Ishikawa (cell line): ENCODE measurements at regions not wholly inside any gene's neighbourhood (a gene's known extent, or its start where the extent isn't known, plus 50 kb on each side); places are given as distances from the start of the nearest gene placed in this dataset.

ENCODE experiments used
- CEBPB ChIP-seq: IDR thresholded peaks from 2 replicates; pipeline ENCODE4 v1.6.1; 2012
- CREB1 ChIP-seq: IDR thresholded peaks from 2 replicates; pipeline ENCODE4 v1.6.1; 2012; ENCODE audit warnings: low read depth
- EGR1 ChIP-seq: IDR thresholded peaks from 2 replicates; pipeline ENCODE4 v1.6.1; 2012
- EP300 ChIP-seq: IDR thresholded peaks from 2 replicates; pipeline ENCODE4 v1.6.1; 2012; ENCODE audit warnings: borderline replicate concordance
- FOXM1 ChIP-seq: IDR thresholded peaks from 2 replicates; pipeline ENCODE4 v1.6.1; 2012; ENCODE audit warnings: low read depth, borderline replicate concordance
- NFIC ChIP-seq: IDR thresholded peaks from 2 replicates; pipeline ENCODE4 v1.6.1; 2012
- RAD21 ChIP-seq: IDR thresholded peaks from 2 replicates; pipeline ENCODE4 v1.6.1; 2012; ENCODE audit warnings: low read depth
- TAF1 ChIP-seq: IDR thresholded peaks from 2 replicates; pipeline ENCODE4 v1.6.1; 2012; ENCODE audit warnings: low read depth, mild to moderate bottlenecking
- TCF12 ChIP-seq: IDR thresholded peaks from 2 replicates; pipeline ENCODE4 v1.6.1; 2012; ENCODE audit warnings: low read depth
- TEAD4 ChIP-seq: IDR thresholded peaks from 2 replicates; pipeline ENCODE4 v1.6.1; 2012
- YY1 ChIP-seq: IDR thresholded peaks from 2 replicates; pipeline ENCODE4 v1.6.1; 2012; ENCODE audit warnings: low read depth
- ZBTB7A ChIP-seq: IDR thresholded peaks from 2 replicates; pipeline ENCODE4 v1.6.1; 2012; ENCODE audit warnings: low read depth
- TF ChIP-seq, protein P1 (sequence below): IDR thresholded peaks from 2 replicates; pipeline ENCODE4 v1.6.1; 2012
- TF ChIP-seq, protein P2 (sequence below): IDR thresholded peaks from 2 replicates; pipeline ENCODE4 v1.6.1; 2012
- TF ChIP-seq, protein P3 (sequence below): IDR thresholded peaks from 2 replicates; pipeline ENCODE4 v1.6.1; 2012; ENCODE audit warnings: low read depth, mild to moderate bottlenecking

DNA sequence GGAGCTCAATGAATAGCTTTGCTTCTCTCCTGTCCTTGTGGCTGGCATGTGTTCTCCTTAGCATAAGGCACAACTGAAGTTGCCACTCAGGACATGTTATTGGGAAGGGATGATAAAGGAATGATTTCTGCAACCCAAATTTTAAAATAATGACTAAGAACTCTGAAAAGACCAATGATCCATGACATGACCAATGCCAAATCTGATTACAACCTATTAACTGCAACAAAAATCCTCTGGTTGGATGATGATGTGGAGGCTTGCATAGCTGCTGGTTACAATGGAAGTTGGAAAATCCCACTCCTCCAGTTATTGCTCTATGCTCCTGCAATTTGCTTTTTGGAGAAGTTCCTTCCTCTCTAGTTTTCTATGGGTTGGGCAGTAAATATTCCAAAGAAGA, 63.4 kb upstream of the FBXL4 start:
- no peak for TF ChIP-seq EP300
- no peak for TF ChIP-seq CREB1
- TF ChIP-seq, protein P1, sequence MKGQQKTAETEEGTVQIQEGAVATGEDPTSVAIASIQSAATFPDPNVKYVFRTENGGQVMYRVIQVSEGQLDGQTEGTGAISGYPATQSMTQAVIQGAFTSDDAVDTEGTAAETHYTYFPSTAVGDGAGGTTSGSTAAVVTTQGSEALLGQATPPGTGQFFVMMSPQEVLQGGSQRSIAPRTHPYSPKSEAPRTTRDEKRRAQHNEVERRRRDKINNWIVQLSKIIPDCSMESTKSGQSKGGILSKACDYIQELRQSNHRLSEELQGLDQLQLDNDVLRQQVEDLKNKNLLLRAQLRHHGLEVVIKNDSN, result no peak
- no peak for TF ChIP-seq TCF12
- TF ChIP-seq CEBPB, result no peak
- no peak for TF ChIP-seq TAF1
- TF ChIP-seq ZBTB7A, result no peak
- no peak for TF ChIP-seq YY1
- no peak for TF ChIP-seq TEAD4
- TF ChIP-seq EGR1, result no peak
- no peak for TF ChIP-seq NFIC
- TF ChIP-seq, protein P2, sequence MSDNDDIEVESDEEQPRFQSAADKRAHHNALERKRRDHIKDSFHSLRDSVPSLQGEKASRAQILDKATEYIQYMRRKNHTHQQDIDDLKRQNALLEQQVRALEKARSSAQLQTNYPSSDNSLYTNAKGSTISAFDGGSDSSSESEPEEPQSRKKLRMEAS, result no peak
- TF ChIP-seq FOXM1, result no peak
- TF ChIP-seq, protein P3, sequence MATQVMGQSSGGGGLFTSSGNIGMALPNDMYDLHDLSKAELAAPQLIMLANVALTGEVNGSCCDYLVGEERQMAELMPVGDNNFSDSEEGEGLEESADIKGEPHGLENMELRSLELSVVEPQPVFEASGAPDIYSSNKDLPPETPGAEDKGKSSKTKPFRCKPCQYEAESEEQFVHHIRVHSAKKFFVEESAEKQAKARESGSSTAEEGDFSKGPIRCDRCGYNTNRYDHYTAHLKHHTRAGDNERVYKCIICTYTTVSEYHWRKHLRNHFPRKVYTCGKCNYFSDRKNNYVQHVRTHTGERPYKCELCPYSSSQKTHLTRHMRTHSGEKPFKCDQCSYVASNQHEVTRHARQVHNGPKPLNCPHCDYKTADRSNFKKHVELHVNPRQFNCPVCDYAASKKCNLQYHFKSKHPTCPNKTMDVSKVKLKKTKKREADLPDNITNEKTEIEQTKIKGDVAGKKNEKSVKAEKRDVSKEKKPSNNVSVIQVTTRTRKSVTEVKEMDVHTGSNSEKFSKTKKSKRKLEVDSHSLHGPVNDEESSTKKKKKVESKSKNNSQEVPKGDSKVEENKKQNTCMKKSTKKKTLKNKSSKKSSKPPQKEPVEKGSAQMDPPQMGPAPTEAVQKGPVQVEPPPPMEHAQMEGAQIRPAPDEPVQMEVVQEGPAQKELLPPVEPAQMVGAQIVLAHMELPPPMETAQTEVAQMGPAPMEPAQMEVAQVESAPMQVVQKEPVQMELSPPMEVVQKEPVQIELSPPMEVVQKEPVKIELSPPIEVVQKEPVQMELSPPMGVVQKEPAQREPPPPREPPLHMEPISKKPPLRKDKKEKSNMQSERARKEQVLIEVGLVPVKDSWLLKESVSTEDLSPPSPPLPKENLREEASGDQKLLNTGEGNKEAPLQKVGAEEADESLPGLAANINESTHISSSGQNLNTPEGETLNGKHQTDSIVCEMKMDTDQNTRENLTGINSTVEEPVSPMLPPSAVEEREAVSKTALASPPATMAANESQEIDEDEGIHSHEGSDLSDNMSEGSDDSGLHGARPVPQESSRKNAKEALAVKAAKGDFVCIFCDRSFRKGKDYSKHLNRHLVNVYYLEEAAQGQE, result no peak
- no peak for TF ChIP-seq RAD21

DNA sequence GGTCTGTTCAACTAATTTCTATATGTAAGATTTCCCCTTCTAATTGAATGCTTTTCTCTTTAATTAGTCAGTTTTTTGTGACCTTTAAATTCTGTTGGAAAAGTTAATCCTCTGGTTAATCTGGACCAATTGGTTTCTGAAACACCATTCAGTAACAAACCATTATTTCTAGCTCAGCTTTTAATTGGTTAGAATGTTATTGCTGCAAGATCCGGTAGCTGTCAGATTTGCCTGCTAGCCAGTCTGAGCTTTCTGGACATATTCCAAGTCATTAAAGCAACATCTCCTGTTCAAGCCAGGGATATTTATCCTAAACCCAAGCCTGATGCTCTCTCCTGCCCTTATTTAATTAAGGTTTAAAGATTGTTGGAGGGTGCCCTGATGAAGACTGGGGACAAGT, 55.1 kb upstream of the FBXL4 start:
- TF ChIP-seq CEBPB (no peak), TAF1 (no peak), CREB1 (no peak), YY1 (no peak), TEAD4 (no peak), TCF12 (no peak), NFIC (no peak)
- TF ChIP-seq, protein P2, result no peak

DNA sequence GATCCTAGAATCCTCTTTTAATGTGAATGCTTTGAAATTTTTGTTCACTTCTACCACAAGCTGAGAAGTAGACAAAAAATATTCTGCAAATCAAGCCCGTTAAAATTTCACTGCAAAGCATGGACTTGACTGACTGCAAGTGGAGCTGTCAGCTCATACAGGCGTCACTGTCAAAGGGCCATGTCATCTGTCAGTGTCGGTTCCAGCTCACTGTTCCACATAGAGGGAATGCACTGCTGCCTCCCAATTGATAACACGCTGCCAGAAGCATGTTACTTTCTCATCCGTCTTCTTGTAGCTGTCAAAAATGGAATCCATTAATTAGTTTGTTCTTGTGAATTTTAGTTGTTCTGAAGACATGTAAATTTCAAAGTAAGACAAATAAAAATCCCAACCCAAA, 50.4 kb upstream of the FBXL4 start:
- TF ChIP-seq CEBPB (no peak), CREB1 (no peak)
